Gastrocnemius medialis (tissue), 4 donors: ENCODE measurements at regions not wholly inside any gene's neighbourhood (a gene's known extent, or its start where the extent isn't known, plus 50 kb on each side); places are given as distances from the start of the nearest gene placed in this dataset.

ENCODE experiments used
- POLR2A ChIP-seq, 2 donors: fragments of 450-650 bp; IDR thresholded peaks; one replicate each; pipeline ENCODE4 v1.6.1; 2017; ENCODE audit warnings: antibody characterized with exemption in 2 of 2, mild to moderate bottlenecking in 2 of 2, moderate library complexity in 2 of 2
- TF ChIP-seq, protein P1 (sequence below), 5 experiments: fragments of 450-650 bp in 3 of 5; fragments of 200-600 bp in 2 of 5; sonication (generic) in 2 of 5; IDR thresholded peaks in 4 of 5; conservative IDR thresholded peaks in 1 of 5; 1 replicate in 4 of 5; 2 replicates in 1 of 5; pipeline ENCODE4 v1.5.1; 2016 to 2019; ENCODE audit warnings: antibody characterized with exemption in 5 of 5, mild to moderate bottlenecking in 3 of 5, moderate library complexity in 3 of 5

DNA sequence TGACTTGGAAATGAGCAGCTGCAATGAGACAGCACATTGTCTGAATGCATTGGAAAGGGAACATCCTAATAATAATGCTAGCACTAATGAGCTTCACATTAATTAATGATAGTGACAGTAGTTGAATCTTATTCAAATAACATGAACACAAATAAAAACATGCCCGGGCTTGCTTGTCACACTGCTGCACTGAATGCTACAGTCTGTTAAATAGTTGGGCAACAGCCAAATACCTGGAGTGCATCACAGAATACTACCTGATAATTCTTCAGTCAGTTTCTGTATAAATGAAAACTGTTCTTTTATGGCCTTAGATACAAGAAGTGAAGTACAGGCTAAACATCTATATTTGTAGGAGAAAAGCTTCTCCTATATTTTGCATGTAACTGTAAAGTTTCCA is 458.7 kb downstream of the RNF144B start:
- TF ChIP-seq, protein P1, sequence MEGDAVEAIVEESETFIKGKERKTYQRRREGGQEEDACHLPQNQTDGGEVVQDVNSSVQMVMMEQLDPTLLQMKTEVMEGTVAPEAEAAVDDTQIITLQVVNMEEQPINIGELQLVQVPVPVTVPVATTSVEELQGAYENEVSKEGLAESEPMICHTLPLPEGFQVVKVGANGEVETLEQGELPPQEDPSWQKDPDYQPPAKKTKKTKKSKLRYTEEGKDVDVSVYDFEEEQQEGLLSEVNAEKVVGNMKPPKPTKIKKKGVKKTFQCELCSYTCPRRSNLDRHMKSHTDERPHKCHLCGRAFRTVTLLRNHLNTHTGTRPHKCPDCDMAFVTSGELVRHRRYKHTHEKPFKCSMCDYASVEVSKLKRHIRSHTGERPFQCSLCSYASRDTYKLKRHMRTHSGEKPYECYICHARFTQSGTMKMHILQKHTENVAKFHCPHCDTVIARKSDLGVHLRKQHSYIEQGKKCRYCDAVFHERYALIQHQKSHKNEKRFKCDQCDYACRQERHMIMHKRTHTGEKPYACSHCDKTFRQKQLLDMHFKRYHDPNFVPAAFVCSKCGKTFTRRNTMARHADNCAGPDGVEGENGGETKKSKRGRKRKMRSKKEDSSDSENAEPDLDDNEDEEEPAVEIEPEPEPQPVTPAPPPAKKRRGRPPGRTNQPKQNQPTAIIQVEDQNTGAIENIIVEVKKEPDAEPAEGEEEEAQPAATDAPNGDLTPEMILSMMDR (IDR thresholded peaks at IDR 0.05 in 4 of 5, conservative IDR thresholded peaks at IDR 0.05 in 1 of 5) = no peak
- no peak for TF ChIP-seq POLR2A (IDR thresholded peaks at IDR 0.05)
